ENCODE measurements at regions not wholly inside any gene's neighbourhood (a gene's known extent, or its start where the extent isn't known, plus 50 kb on each side); places are given as distances from the start of the nearest gene placed in this dataset.

GRCh38 chr6:159493898-159494585, 199.0 kb downstream of the SOD2 start:
- H3K4me3 ChIP-seq (ENCODE audit: low read depth, low read length): no peak overlapping the region
- H3K27ac ChIP-seq (ENCODE audit: extremely low read depth, low read depth, low read length): no peak overlapping the region
- POLR2A ChIA-PET: no interaction called here
- H3K9me3 ChIP-seq (ENCODE audit: control insufficient read depth, insufficient read depth, low read depth, low read length): no peaks in the 10 kb centered on the region
- CTCF ChIA-PET: no interaction called here
- no peaks in the 10 kb centered on the region for H3K36me3 ChIP-seq (ENCODE audit: control insufficient read depth in 2 of 2, insufficient read depth in 1 of 2, low read length in 2 of 2)
- H3K4me1 ChIP-seq (ENCODE audit: control insufficient read depth, insufficient read depth, low read length): no peaks in the 10 kb centered on the region
- no peak for TF ChIP-seq YY2 (tag by site-specific recombination; IDR thresholded peaks at IDR 0.05)
- no peak for TF ChIP-seq OVOL3 (tag by site-specific recombination; IDR thresholded peaks at IDR 0.05)
- TF ChIP-seq, protein P1, sequence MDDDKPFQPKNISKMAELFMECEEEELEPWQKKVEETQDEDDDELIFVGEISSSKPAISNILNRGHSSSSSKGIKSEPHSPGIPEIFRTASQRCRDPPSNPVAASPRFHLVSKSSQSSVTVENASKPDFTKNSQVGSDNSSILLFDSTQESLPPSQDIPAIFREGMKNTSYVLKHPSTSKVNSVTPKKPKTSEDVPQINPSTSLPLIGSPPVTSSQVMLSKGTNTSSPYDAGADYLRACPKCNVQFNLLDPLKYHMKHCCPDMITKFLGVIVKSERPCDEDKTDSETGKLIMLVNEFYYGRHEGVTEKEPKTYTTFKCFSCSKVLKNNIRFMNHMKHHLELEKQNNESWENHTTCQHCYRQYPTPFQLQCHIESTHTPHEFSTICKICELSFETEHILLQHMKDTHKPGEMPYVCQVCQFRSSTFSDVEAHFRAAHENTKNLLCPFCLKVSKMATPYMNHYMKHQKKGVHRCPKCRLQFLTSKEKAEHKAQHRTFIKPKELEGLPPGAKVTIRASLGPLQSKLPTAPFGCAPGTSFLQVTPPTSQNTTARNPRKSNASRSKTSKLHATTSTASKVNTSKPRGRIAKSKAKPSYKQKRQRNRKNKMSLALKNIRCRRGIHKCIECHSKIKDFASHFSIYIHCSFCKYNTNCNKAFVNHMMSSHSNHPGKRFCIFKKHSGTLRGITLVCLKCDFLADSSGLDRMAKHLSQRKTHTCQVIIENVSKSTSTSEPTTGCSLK (tag by site-specific recombination; IDR thresholded peaks at IDR 0.05): no peak
- TF ChIP-seq ZNF114 (tag by site-specific recombination; IDR thresholded peaks at IDR 0.05): no peak
- no peak for TF ChIP-seq ZNF701 (tag by site-specific recombination; IDR thresholded peaks at IDR 0.05)
- no peak for TF ChIP-seq BCL11A (tag by site-specific recombination; IDR thresholded peaks at IDR 0.05; ENCODE audit: low read depth)
- no peak for TF ChIP-seq PRDM2 (tag by site-specific recombination; IDR thresholded peaks at IDR 0.05; ENCODE audit: borderline replicate concordance)
- no peak for TF ChIP-seq BCL11B (tag by site-specific recombination; IDR thresholded peaks at IDR 0.05; ENCODE audit: low read depth)
- no peak for TF ChIP-seq SP7 (tag by site-specific recombination; IDR thresholded peaks at IDR 0.05)
- TF ChIP-seq, protein P2, sequence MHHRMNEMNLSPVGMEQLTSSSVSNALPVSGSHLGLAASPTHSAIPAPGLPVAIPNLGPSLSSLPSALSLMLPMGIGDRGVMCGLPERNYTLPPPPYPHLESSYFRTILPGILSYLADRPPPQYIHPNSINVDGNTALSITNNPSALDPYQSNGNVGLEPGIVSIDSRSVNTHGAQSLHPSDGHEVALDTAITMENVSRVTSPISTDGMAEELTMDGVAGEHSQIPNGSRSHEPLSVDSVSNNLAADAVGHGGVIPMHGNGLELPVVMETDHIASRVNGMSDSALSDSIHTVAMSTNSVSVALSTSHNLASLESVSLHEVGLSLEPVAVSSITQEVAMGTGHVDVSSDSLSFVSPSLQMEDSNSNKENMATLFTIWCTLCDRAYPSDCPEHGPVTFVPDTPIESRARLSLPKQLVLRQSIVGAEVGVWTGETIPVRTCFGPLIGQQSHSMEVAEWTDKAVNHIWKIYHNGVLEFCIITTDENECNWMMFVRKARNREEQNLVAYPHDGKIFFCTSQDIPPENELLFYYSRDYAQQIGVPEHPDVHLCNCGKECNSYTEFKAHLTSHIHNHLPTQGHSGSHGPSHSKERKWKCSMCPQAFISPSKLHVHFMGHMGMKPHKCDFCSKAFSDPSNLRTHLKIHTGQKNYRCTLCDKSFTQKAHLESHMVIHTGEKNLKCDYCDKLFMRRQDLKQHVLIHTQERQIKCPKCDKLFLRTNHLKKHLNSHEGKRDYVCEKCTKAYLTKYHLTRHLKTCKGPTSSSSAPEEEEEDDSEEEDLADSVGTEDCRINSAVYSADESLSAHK (tag by site-specific recombination; IDR thresholded peaks at IDR 0.05): no peak
- TF ChIP-seq ZFP3 (tag by site-specific recombination; IDR thresholded peaks at IDR 0.05; ENCODE audit: low read depth): no peak
- TF ChIP-seq ZSCAN16 (tag by site-specific recombination; IDR thresholded peaks at IDR 0.05): no peak
- no peak for TF ChIP-seq EGR2 (tag by site-specific recombination; IDR thresholded peaks at IDR 0.05; ENCODE audit: low read depth)
- TF ChIP-seq ZXDB (tag by site-specific recombination; IDR thresholded peaks at IDR 0.05): no peak
- TF ChIP-seq KLF9 (tag by site-specific recombination; IDR thresholded peaks at IDR 0.05; ENCODE audit: low read depth): no peak
- TF ChIP-seq YY1 (tag by site-specific recombination; IDR thresholded peaks at IDR 0.05): no peak
- no peak for TF ChIP-seq ZNF223 (tag by site-specific recombination; IDR thresholded peaks at IDR 0.05)
- no peak for TF ChIP-seq ZBTB6 (tag by site-specific recombination; IDR thresholded peaks at IDR 0.05)

Measured in HEK293 (cell line).